PC-3 (cell line): ENCODE measurements at regions not wholly inside any gene's neighbourhood (a gene's known extent, or its start where the extent isn't known, plus 50 kb on each side); places are given as distances from the start of the nearest gene placed in this dataset.

ENCODE experiments used
- ATAC-seq: fragments of 200-7000 bp; cut with Tn5 transposase; 2 replicates; pipeline ENCODE4 v1.9.1; 2020; ENCODE audit warnings: mild to moderate bottlenecking, moderate library complexity
- BruUV-seq: library from RNA; stranded (reverse); fragments of 400-500 nt; replicated peaks from 2 replicates; lab custom pipeline; 2021; lab: Mats Ljungman, UMichigan
- CTCF ChIA-PET: fragments of 300-600 bp; sonication (Branson Sonifier 250); formaldehyde crosslinking; loops from one replicate; lab custom pipeline; 2022; ENCODE audit warnings: antibody characterized with exemption; lab: Charles Lee
- POLR2A ChIA-PET: fragments of 300-600 bp; sonication (Branson Sonifier 250); formaldehyde crosslinking; loops from one replicate; lab custom pipeline; 2022; ENCODE audit warnings: antibody characterized with exemption; ENCODE audit not compliant: unreplicated experiment; lab: Charles Lee
- DNase-seq: peaks from one replicate; pipeline ENCODE4 v3.0.0-alpha.2; 2015
- H2AFZ ChIP-seq: fragments of 300-600 bp; sonication (generic); 2 replicates; pipeline ENCODE4 v1.6.0; 2016; ENCODE audit warnings: antibody characterized with exemption, low read length
- H3F3A ChIP-seq: fragments of 300-600 bp; sonication (generic); one replicate; pipeline ENCODE4 v1.6.0; 2017; ENCODE audit warnings: antibody characterized with exemption, low read length, control low read depth, mild to moderate bottlenecking; ENCODE audit not compliant: unreplicated experiment
- H3K27ac ChIP-seq: fragments of 300-600 bp; sonication (generic); 2 replicates; pipeline ENCODE4 v1.5.1; 2016; ENCODE audit warnings: mild to moderate bottlenecking, low read length
- H3K27me3 ChIP-seq: fragments of 300-600 bp; sonication (generic); 2 replicates; pipeline ENCODE4 v1.6.1; 2016; ENCODE audit warnings: low read length, mixed read lengths
- H3K36me3 ChIP-seq: fragments of 300-600 bp; sonication (generic); 2 replicates; pipeline ENCODE4 v1.6.1; 2016; ENCODE audit warnings: low read depth, mixed run types, low read length, mixed read lengths
- H3K4me1 ChIP-seq: fragments of 300-600 bp; sonication (generic); 2 replicates; pipeline ENCODE4 v1.5.1; 2016; ENCODE audit warnings: low read length; ENCODE audit not compliant: insufficient read depth
- H3K4me2 ChIP-seq: fragments of 300-600 bp; sonication (generic); 2 replicates; pipeline ENCODE4 v1.6.0; 2016; ENCODE audit warnings: low read length
- H3K4me3 ChIP-seq: fragments of 300-600 bp; sonication (generic); 2 replicates; pipeline ENCODE4 v1.5.1; 2016; ENCODE audit warnings: mild to moderate bottlenecking, low read length, mixed read lengths
- H3K79me2 ChIP-seq: fragments of 300-600 bp; sonication (generic); 2 replicates; pipeline ENCODE4 v1.6.1; 2017; ENCODE audit warnings: low read length, mixed read lengths
- H3K9ac ChIP-seq: fragments of 300-600 bp; sonication (generic); 2 replicates; pipeline ENCODE4 v1.6.0; 2016; ENCODE audit warnings: mild to moderate bottlenecking, low read length
- H3K9me2 ChIP-seq: fragments of 300-600 bp; sonication (generic); replicated peaks from 2 replicates; pipeline ENCODE4 v1.6.1; 2016; ENCODE audit warnings: mixed run types, low read length, mixed read lengths
- H3K9me3 ChIP-seq: fragments of 300-600 bp; sonication (generic); 2 replicates; pipeline ENCODE4 v1.6.1; 2016; ENCODE audit warnings: low read length, mixed read lengths
- H4K20me1 ChIP-seq: fragments of 300-600 bp; sonication (generic); 2 replicates; pipeline ENCODE4 v1.6.1; 2016; ENCODE audit warnings: low read length, mixed read lengths
- EZH2 ChIP-seq: fragments of 300-600 bp; sonication (generic); IDR thresholded peaks from one replicate; pipeline ENCODE4 v1.6.1; 2017; ENCODE audit warnings: antibody characterized with exemption, mild to moderate bottlenecking, low read length; ENCODE audit not compliant: unreplicated experiment
- EZH2phosphoT487 ChIP-seq: fragments of 300-600 bp; sonication (generic); IDR thresholded peaks from 2 replicates; pipeline ENCODE4 v1.6.1; 2018; ENCODE audit warnings: mild to moderate bottlenecking, antibody characterized with exemption, low read length, borderline replicate concordance
- intact Hi-C: fragments of 100-400 bp; cut with micrococcal nuclease; formaldehyde crosslinking; loops from 2 replicates; pipeline ENCODE4 v1.9.0; 2023
- TF ChIP-seq, protein P1 (sequence below): fragments of 300-600 bp; sonication (generic); conservative IDR thresholded peaks from 2 replicates; pipeline ENCODE4 v1.5.1; 2017; ENCODE audit warnings: antibody characterized with exemption, low read depth, mild to moderate bottlenecking, low read length

DNA sequence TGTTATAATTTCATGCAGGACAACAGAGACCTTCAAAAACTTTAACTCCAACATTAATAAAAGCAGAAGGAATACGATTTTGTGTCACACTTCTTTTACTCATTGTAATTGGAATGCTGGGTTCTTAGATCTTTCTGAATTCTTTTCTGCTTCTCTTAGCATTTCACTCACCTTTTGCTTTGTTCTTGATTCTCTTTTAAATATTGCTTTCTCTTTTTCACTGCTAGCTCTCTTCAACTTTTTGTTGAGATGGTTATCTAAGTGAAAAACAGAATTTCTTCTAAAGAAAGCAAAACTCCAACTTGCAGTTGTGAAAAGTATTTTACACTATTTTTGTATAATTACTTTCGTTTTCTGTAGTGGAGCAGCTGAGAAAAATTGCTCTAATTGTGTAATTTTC, 212.6 kb upstream of the KIF2A start:
- Histone ChIP-seq H3K9me3 (no peaks in the 10 kb centered on the region), H3K4me3 (0 out of 2 replicates have a peak overlapping the region, but pooled peaks have one; percentile 25), H2AFZ (0 out of 2 replicates have a peak overlapping the region, but pooled peaks have one; percentile 9), H3K36me3 (no peaks in the 10 kb centered on the region), H3K27ac (no peak overlapping the region), H3K4me2 (peak overlapping the region; percentile 55), H3K4me1 (no peaks in the 10 kb centered on the region), H3K9me2 (no peaks in the 10 kb centered on the region), H3K79me2 (no peaks in the 10 kb centered on the region), H3F3A (no peaks in the 10 kb centered on the region), H3K9ac (no peak overlapping the region), H3K27me3 (no peaks in the 10 kb centered on the region), H4K20me1 (no peaks in the 10 kb centered on the region)
- POLR2A ChIA-PET = no interaction called here
- DNase-seq (no peak), ATAC-seq (no peak)
- TF ChIP-seq, protein P1, sequence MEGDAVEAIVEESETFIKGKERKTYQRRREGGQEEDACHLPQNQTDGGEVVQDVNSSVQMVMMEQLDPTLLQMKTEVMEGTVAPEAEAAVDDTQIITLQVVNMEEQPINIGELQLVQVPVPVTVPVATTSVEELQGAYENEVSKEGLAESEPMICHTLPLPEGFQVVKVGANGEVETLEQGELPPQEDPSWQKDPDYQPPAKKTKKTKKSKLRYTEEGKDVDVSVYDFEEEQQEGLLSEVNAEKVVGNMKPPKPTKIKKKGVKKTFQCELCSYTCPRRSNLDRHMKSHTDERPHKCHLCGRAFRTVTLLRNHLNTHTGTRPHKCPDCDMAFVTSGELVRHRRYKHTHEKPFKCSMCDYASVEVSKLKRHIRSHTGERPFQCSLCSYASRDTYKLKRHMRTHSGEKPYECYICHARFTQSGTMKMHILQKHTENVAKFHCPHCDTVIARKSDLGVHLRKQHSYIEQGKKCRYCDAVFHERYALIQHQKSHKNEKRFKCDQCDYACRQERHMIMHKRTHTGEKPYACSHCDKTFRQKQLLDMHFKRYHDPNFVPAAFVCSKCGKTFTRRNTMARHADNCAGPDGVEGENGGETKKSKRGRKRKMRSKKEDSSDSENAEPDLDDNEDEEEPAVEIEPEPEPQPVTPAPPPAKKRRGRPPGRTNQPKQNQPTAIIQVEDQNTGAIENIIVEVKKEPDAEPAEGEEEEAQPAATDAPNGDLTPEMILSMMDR = no peak
- no peak for TF ChIP-seq EZH2
- no peak for TF ChIP-seq EZH2phosphoT487
- BruUV-seq = no TSS peak
- CTCF ChIA-PET = no interaction called here
- intact Hi-C loops = no loop called here

DNA sequence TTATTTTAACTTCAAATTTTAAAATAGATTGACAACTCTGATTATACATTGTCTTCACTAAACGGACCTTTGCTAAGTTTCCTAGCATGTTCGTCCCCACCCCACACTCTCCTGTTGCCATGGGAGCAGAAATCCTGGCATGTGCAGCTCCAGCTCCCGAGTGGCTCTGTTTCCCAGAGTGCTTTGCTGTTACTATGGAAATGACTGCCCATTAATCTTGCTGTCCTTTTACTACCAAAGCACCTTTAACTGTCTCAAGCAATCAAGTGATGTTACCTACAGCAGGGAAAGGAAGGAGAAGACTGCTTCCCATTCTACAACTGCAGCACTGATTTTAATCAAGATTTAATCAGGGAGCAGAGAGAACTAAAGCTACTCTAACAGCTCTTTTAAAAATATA, 212.0 kb upstream of the KIF2A start:
- DNase-seq (peak; percentile 17), ATAC-seq (0 out of 2 replicates have a peak, but pooled peaks have one; percentile 18)
- BruUV-seq = no TSS peak
- Histone ChIP-seq H3K27ac (no peak overlapping the region), H2AFZ (no peak overlapping the region), H3K79me2 (no peaks in the 10 kb centered on the region), H3F3A (no peaks in the 10 kb centered on the region), H3K4me3 (no peak overlapping the region), H3K9me3 (no peaks in the 10 kb centered on the region), H3K36me3 (no peaks in the 10 kb centered on the region), H3K4me2 (peak overlapping the region; percentile 55), H3K4me1 (no peaks in the 10 kb centered on the region), H3K9ac (no peak overlapping the region), H4K20me1 (no peaks in the 10 kb centered on the region), H3K27me3 (no peaks in the 10 kb centered on the region), H3K9me2 (no peaks in the 10 kb centered on the region)
- ChIA-PET POLR2A (no interaction called here), CTCF (no interaction called here)
- intact Hi-C loops = no loop called here
- TF ChIP-seq EZH2 (no peak), EZH2phosphoT487 (no peak)
- TF ChIP-seq, protein P1 = no peak

GRCh38 chr5:62097361-62097760, 208.6 kb upstream of the KIF2A start:
- BruUV-seq = no TSS peak
- Histone ChIP-seq H2AFZ (no peak overlapping the region), H4K20me1 (no peaks in the 10 kb centered on the region), H3K79me2 (no peaks in the 10 kb centered on the region), H3K36me3 (no peaks in the 10 kb centered on the region), H3K27me3 (no peaks in the 10 kb centered on the region), H3K4me2 (no peak overlapping the region), H3K9ac (no peak overlapping the region), H3K4me3 (no peak overlapping the region), H3F3A (no peaks in the 10 kb centered on the region), H3K27ac (no peak overlapping the region), H3K9me3 (no peaks in the 10 kb centered on the region), H3K9me2 (no peaks in the 10 kb centered on the region), H3K4me1 (no peaks in the 10 kb centered on the region)
- intact Hi-C loops = no loop called here
- TF ChIP-seq, protein P1 = no peak
- TF ChIP-seq EZH2phosphoT487 (no peak), EZH2 (no peak)
- ChIA-PET POLR2A (no interaction called here), CTCF (no interaction called here)
- ATAC-seq (no peak), DNase-seq (no peak)
